ENCODE measurements at regions not wholly inside any gene's neighbourhood (a gene's known extent, or its start where the extent isn't known, plus 50 kb on each side); places are given as distances from the start of the nearest gene placed in this dataset.
"Not testable (repeated sequence)": the region's sequence is repeated elsewhere in the genome, so short reads cannot be mapped to it uniquely, and the experiment has no call there.

DNA sequence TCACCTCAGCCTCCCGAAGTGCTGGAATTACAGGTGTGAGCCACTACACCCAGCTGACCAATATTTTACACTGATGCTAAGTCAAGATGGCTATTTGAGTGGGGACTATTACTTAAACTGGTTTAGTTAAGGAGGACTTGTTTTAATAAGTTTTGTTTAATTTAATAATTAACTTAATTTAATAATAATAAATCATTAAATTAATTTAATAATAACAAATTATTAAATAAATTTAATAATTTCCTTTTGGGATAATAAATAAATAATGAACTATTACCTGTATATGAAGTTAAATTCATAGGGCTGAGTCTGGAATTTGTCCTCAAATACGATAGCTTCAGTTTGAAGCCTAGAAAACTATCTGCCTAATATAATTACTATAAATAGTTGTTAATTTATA is 665.1 kb upstream of the COX7C start:
- no peaks in the 10 kb centered on the region for H3K4me1 ChIP-seq (ENCODE audit: insufficient read depth, low read length)
- no peak overlapping the region for H3K9ac ChIP-seq (ENCODE audit: low read length)
- H3K36me3 ChIP-seq (ENCODE audit: insufficient read depth, low read length), result no peaks in the 10 kb centered on the region
- no peak overlapping the region for H3K4me3 ChIP-seq (ENCODE audit: low read depth in 1 of 2, low read length in 2 of 2)
- peaks cover 3% of the 10 kb centered on the region for H3K9me3 ChIP-seq (ENCODE audit: low read length)
- no peak overlapping the region for H3K27ac ChIP-seq (ENCODE audit: low read depth, low read length)
- H3K27me3 ChIP-seq (ENCODE audit: control insufficient read depth in 1 of 2, insufficient read depth in 2 of 2, low read length in 2 of 2), result no peaks in the 10 kb centered on the region

DNA sequence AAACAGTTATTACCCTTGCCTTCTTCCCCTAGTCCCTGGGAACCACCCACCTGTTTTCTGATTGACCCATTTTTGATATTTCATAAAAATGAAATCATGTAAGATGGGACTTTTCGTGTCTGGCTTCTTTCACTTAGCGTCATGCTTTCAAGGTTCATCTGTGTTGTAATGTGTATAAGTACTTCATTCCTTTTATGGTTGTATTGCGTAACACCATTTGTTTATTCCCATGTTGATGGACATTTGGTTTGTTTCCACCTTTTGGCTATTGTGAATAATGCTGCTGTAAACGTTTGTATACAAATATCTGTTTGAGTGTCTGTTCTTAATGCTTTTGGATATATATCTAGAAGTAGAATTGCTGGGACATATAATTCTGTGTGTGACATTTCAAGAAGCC is 650.1 kb upstream of the COX7C start:
- Histone ChIP-seq H3K27ac (ENCODE audit: low read depth, low read length) (no peak overlapping the region), H3K27me3 (ENCODE audit: control insufficient read depth in 1 of 2, insufficient read depth in 2 of 2, low read length in 2 of 2) (no peaks in the 10 kb centered on the region), H3K4me1 (ENCODE audit: insufficient read depth, low read length) (no peaks in the 10 kb centered on the region), H3K4me3 (ENCODE audit: low read depth in 1 of 2, low read length in 2 of 2) (no peak overlapping the region), H3K9ac (ENCODE audit: low read length) (no peak overlapping the region), H3K9me3 (ENCODE audit: low read length) (no peaks in the 10 kb centered on the region), H3K36me3 (ENCODE audit: insufficient read depth, low read length) (no peaks in the 10 kb centered on the region)

DNA sequence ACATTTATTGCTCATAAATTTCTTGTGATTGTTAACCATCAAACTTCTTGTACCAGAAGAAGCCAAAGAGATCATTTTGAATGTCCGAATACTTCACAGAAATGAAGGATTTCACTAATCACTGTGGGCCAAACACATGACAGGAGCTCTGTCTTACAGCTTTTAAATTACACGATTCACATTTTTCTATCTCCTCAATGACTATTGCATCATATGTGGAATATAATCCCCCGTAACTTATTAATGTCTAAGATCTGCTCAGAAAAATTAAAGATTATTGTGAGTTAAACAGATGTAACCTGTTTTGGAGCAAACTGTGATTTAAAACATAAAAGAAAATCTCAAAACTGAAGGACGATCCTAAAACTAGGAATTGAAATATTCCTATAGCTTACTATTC is 645.2 kb upstream of the COX7C start:
- Histone ChIP-seq H3K27me3 (ENCODE audit: control insufficient read depth in 1 of 2, insufficient read depth in 2 of 2, low read length in 2 of 2) (no peaks in the 10 kb centered on the region), H3K36me3 (ENCODE audit: insufficient read depth, low read length) (no peaks in the 10 kb centered on the region)

DNA sequence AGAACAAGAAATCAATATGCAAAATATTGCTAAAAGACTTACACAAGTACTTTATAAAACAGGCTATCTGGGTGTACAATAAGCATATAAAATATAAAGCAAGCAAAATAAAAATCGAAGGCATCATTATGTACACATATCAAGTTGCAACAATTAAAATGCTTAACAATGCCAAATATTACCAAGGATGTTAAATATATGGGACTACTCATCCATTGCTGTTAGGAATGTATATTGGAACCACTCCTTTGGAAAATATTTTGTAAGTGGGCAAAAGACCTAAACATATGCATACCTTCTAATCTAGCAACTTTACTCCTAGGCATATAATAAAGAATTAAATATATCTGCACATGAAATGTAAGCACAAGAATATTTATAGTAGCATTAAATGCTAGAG is 632.6 kb upstream of the COX7C start:
- Histone ChIP-seq H3K4me3 (ENCODE audit: low read depth in 1 of 2, low read length in 2 of 2) (no peak overlapping the region), H3K9me3 (ENCODE audit: low read length) (no peaks in the 10 kb centered on the region), H3K4me1 (ENCODE audit: insufficient read depth, low read length) (no peaks in the 10 kb centered on the region), H3K27me3 (ENCODE audit: control insufficient read depth in 1 of 2, insufficient read depth in 2 of 2, low read length in 2 of 2) (no peaks in the 10 kb centered on the region), H3K27ac (ENCODE audit: low read depth, low read length) (no peak overlapping the region), H3K36me3 (ENCODE audit: insufficient read depth, low read length) (no peaks in the 10 kb centered on the region), H3K9ac (ENCODE audit: low read length) (no peak overlapping the region)

More for the DNA sequence above, 645.2 kb upstream of the COX7C start:
- Histone ChIP-seq H3K9ac (ENCODE audit: low read length) (no peak overlapping the region), H3K9me3 (ENCODE audit: low read length) (no peaks in the 10 kb centered on the region), H3K27ac (ENCODE audit: low read depth, low read length) (no peak overlapping the region), H3K4me1 (ENCODE audit: insufficient read depth, low read length) (no peaks in the 10 kb centered on the region), H3K4me3 (ENCODE audit: low read depth in 1 of 2, low read length in 2 of 2) (no peak overlapping the region)

DNA sequence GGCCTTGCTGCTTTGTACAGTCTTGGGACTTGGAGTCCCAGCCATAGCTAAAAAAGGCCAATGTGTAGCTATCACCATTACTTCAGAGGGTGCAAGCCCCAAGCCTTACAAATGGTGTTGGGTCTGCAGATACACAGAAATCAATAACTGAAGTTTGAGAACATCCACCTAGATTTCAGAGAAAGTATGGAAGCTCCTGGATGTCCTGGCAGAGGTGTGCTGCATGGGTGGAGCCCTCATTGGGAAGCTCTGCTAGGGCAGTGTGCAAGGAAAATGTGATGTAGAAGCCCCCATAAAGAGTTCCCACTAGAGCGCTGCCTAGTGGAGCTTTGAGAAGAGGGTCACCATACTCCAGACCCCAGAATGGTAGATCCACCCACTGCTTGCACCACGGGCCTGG is 626.7 kb upstream of the COX7C start:
- Histone ChIP-seq H3K36me3 (ENCODE audit: insufficient read depth, low read length) (no peaks in the 10 kb centered on the region), H3K27ac (ENCODE audit: low read depth, low read length) (no peak overlapping the region)

DNA sequence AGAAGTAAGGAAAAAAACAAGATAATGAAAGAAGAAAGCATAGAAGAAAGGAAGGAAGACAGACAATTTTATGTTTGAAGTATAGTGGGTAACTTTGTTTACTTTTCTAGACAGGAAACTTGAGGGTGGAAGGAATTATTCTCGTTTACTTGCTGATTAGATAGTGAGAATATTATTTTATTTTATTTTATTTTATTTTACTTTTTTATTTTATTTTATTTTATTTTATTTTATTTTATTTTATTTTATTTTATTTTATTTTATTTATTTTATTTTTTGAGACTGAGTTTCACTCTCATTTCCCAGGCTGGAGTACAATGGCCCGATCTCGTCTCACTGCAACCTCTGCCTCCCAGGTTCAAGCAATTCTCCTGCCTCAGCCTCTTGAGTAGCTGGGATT is 623.1 kb upstream of the COX7C start:
- not testable (repeated sequence) for H3K4me1 ChIP-seq (ENCODE audit: insufficient read depth, low read length)

More for the DNA sequence above, 626.7 kb upstream of the COX7C start:
- H3K9me3 ChIP-seq (ENCODE audit: low read length), result no peaks in the 10 kb centered on the region
- H3K4me1 ChIP-seq (ENCODE audit: insufficient read depth, low read length), result no peaks in the 10 kb centered on the region
- H3K27me3 ChIP-seq (ENCODE audit: control insufficient read depth in 1 of 2, insufficient read depth in 2 of 2, low read length in 2 of 2), result no peaks in the 10 kb centered on the region
- no peak overlapping the region for H3K4me3 ChIP-seq (ENCODE audit: low read depth in 1 of 2, low read length in 2 of 2)
- H3K9ac ChIP-seq (ENCODE audit: low read length), result no peak overlapping the region

DNA sequence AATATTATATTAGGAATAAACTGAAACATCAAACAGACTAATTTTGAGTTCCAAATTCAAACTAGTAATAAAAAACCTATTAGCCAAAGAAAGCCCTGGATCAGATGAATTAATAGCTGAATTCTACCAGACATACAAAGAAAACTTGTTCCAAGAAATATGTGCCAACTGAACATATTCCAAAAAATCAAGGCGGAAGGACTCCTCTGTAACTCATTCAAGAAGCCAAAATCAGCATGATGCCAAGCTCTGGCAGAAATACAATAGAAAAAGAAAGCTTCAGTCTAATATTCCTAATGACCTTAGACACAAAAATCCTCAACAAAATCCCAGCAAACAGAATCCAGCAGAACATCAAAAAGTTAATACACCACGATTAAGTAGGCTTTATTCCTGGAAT is 619.1 kb upstream of the COX7C start:
- no peak overlapping the region for H3K4me3 ChIP-seq (ENCODE audit: low read depth in 1 of 2, low read length in 2 of 2)
- no peaks in the 10 kb centered on the region for H3K27me3 ChIP-seq (ENCODE audit: control insufficient read depth in 1 of 2, insufficient read depth in 2 of 2, low read length in 2 of 2)
- H3K36me3 ChIP-seq (ENCODE audit: insufficient read depth, low read length), result no peaks in the 10 kb centered on the region
- H3K9ac ChIP-seq (ENCODE audit: low read length), result no peak overlapping the region
- H3K4me1 ChIP-seq (ENCODE audit: insufficient read depth, low read length), result no peaks in the 10 kb centered on the region
- no peak overlapping the region for H3K27ac ChIP-seq (ENCODE audit: low read depth, low read length)
- H3K9me3 ChIP-seq (ENCODE audit: low read length), result no peaks in the 10 kb centered on the region

More for the DNA sequence above, 623.1 kb upstream of the COX7C start:
- H3K9ac ChIP-seq (ENCODE audit: low read length); H3K27ac ChIP-seq (ENCODE audit: low read depth, low read length); H3K36me3 ChIP-seq (ENCODE audit: insufficient read depth, low read length); H3K27me3 ChIP-seq (ENCODE audit: control insufficient read depth in 1 of 2, insufficient read depth in 2 of 2, low read length in 2 of 2); H3K4me3 ChIP-seq (ENCODE audit: low read depth in 1 of 2, low read length in 2 of 2); H3K9me3 ChIP-seq (ENCODE audit: low read length): not testable (repeated sequence)

DNA sequence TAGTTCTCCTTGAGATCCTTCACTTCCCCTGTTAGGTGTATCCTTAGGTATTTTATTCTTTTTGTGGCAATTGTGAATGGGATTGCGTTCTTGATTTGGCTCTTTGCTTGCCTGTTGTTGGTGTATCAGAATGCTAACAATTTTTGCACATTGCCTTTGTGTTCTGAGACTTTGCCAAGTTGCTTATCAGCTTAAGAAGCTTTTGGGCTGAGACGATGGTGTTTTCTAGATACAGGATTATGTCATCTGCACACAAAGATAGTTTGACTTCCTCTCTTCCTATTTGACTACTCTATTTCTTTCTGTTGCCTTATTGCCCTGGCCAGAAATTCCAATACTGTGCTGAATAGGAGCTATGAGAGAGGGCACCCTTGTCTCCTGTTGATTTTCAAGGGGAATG is 609.4 kb upstream of the COX7C start:
- Histone ChIP-seq H3K36me3 (ENCODE audit: insufficient read depth, low read length) (no peaks in the 10 kb centered on the region), H3K27me3 (ENCODE audit: control insufficient read depth in 1 of 2, insufficient read depth in 2 of 2, low read length in 2 of 2) (no peaks in the 10 kb centered on the region), H3K4me1 (ENCODE audit: insufficient read depth, low read length) (no peaks in the 10 kb centered on the region), H3K27ac (ENCODE audit: low read depth, low read length) (no peak overlapping the region), H3K9ac (ENCODE audit: low read length) (no peak overlapping the region), H3K9me3 (ENCODE audit: low read length) (no peaks in the 10 kb centered on the region), H3K4me3 (ENCODE audit: low read depth in 1 of 2, low read length in 2 of 2) (no peak overlapping the region)

DNA sequence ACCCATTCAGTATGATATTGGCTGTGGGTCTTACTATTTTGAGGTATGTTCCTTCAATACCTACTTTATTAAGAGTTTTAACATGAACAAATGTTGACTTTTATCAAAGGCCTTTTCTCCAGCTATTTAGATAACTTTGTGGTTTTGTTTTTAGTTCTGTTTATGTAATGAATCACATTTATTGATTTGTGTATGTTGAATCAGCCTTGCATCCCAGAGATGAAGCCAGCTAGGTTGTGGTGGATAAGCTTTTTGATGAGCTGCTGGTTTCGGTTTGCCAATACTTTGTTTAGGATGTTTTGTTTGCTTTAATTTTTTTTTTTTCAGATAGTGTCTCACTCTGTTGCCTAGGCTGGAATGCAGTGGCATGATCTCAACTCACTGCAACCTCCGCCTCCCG is 609.0 kb upstream of the COX7C start:
- Histone ChIP-seq H3K4me1 (ENCODE audit: insufficient read depth, low read length) (no peaks in the 10 kb centered on the region), H3K9ac (ENCODE audit: low read length) (no peak overlapping the region), H3K27me3 (ENCODE audit: control insufficient read depth in 1 of 2, insufficient read depth in 2 of 2, low read length in 2 of 2) (no peaks in the 10 kb centered on the region), H3K27ac (ENCODE audit: low read depth, low read length) (no peak overlapping the region), H3K4me3 (ENCODE audit: low read depth in 1 of 2, low read length in 2 of 2) (no peak overlapping the region), H3K9me3 (ENCODE audit: low read length) (no peaks in the 10 kb centered on the region), H3K36me3 (ENCODE audit: insufficient read depth, low read length) (no peaks in the 10 kb centered on the region)

DNA sequence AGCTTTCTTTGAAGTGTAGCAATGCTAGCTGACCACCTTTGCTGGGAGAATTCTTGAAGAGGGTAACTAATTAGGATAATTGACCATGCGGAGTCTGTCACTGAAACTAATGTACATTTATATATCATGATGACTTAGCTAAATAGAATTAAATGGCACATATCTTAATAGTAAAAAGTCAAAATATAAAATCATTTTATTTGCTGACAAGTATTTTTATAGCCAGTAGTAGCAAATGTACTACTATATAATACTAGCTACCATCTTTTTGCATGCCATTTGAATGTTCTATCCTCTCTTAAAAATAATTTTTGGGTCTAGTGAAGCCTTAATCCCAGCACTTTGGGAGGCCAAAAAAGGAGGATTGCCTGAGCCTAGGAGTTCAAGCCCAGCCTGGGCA is 605.8 kb upstream of the COX7C start:
- H3K27me3 ChIP-seq (ENCODE audit: control insufficient read depth in 1 of 2, insufficient read depth in 2 of 2, low read length in 2 of 2), result no peaks in the 10 kb centered on the region
- H3K9ac ChIP-seq (ENCODE audit: low read length), result no peak overlapping the region
- no peaks in the 10 kb centered on the region for H3K9me3 ChIP-seq (ENCODE audit: low read length)
- H3K36me3 ChIP-seq (ENCODE audit: insufficient read depth, low read length), result no peaks in the 10 kb centered on the region
- H3K4me3 ChIP-seq (ENCODE audit: low read depth in 1 of 2, low read length in 2 of 2), result no peak overlapping the region
- H3K4me1 ChIP-seq (ENCODE audit: insufficient read depth, low read length), result no peaks in the 10 kb centered on the region
- no peak overlapping the region for H3K27ac ChIP-seq (ENCODE audit: low read depth, low read length)

DNA sequence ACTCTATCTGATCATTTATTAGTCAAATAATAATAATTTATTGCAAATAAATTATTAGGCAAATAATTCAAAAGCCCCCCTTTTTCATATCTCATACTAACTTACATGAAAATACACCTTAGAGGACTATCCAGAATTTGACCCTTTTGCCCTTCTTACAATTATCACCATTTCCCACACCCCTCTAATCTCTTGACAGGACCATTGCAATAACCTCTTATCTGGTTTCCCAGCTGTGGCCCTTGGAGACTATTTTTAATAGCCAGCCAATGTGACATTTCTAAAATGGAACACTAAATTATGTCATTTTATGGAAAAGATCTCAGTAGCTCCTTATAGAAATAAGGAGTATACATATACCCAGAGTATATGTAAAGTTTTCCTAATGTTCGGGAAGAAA is 588.4 kb upstream of the COX7C start:
- Histone ChIP-seq H3K4me3 (ENCODE audit: low read depth in 1 of 2, low read length in 2 of 2) (no peak overlapping the region), H3K27me3 (ENCODE audit: control insufficient read depth in 1 of 2, insufficient read depth in 2 of 2, low read length in 2 of 2) (no peaks in the 10 kb centered on the region), H3K4me1 (ENCODE audit: insufficient read depth, low read length) (no peaks in the 10 kb centered on the region), H3K9ac (ENCODE audit: low read length) (no peak overlapping the region), H3K9me3 (ENCODE audit: low read length) (no peaks in the 10 kb centered on the region), H3K27ac (ENCODE audit: low read depth, low read length) (no peak overlapping the region), H3K36me3 (ENCODE audit: insufficient read depth, low read length) (no peaks in the 10 kb centered on the region)

DNA sequence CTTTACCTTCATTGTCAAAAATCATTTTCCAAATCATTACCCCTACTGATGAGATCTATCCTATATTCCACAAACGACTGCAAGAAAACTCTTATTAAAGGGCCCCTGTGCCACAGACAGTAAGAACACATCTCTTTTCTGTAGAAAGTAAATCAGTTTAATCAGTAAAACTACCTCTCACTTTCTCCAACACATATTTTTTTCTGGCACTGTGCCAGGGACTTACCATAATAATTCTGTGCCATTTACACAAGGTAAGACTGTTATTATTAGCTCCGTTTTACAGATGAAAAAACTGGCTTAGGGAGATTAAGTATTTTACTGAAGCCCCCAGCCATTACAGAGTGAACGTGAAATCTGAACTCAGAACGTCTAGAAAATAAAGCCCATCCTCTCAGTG is 587.0 kb upstream of the COX7C start:
- H3K27me3 ChIP-seq (ENCODE audit: control insufficient read depth in 1 of 2, insufficient read depth in 2 of 2, low read length in 2 of 2), result no peaks in the 10 kb centered on the region
- H3K27ac ChIP-seq (ENCODE audit: low read depth, low read length), result no peak overlapping the region
- no peaks in the 10 kb centered on the region for H3K4me1 ChIP-seq (ENCODE audit: insufficient read depth, low read length)
- H3K36me3 ChIP-seq (ENCODE audit: insufficient read depth, low read length), result no peaks in the 10 kb centered on the region
- H3K9ac ChIP-seq (ENCODE audit: low read length), result no peak overlapping the region
- no peaks in the 10 kb centered on the region for H3K9me3 ChIP-seq (ENCODE audit: low read length)
- H3K4me3 ChIP-seq (ENCODE audit: low read depth in 1 of 2, low read length in 2 of 2), result no peak overlapping the region
